ENCODE measurements at regions not wholly inside any gene's neighbourhood (a gene's known extent, or its start where the extent isn't known, plus 50 kb on each side); places are given as distances from the start of the nearest gene placed in this dataset.

DNA sequence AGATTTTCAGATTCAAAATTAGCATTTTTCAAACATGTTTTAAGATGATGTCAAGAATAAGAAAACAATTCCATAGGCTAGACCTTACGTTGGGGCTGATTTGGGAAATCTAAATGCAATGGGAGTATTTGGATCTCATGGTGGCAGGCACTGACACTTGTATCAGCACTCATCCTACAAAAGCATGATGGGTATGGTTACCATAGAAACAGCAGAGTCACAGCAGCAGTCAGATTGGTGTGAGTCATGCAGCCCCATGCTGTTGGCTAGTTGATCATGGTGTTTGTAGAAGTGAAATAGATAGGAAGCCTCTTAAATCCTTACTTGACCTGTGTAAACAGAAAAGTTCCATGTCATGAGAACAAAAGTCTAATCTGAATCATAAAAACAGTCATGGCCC is 1637.3 kb upstream of the PABPC4L start:
- no peak for TF ChIP-seq TAF1 (IDR thresholded peaks at IDR 0.05; ENCODE audit: low read depth, low read length)
- TF ChIP-seq POLR2AphosphoS5 (IDR thresholded peaks at IDR 0.05; ENCODE audit: low read depth, low read length), result no peak
- TF ChIP-seq POLR2A (IDR thresholded peaks at IDR 0.05; ENCODE audit: low read depth, low read length), result no peak
- TF ChIP-seq SPI1 (IDR thresholded peaks at IDR 0.05; ENCODE audit: low read depth, low read length), result no peak
- TF ChIP-seq POU2F2 (IDR thresholded peaks at IDR 0.05; ENCODE audit: low read depth, low read length), result no peak
